ENCODE measurements at regions not wholly inside any gene's neighbourhood (a gene's known extent, or its start where the extent isn't known, plus 50 kb on each side); places are given as distances from the start of the nearest gene placed in this dataset.

DNA sequence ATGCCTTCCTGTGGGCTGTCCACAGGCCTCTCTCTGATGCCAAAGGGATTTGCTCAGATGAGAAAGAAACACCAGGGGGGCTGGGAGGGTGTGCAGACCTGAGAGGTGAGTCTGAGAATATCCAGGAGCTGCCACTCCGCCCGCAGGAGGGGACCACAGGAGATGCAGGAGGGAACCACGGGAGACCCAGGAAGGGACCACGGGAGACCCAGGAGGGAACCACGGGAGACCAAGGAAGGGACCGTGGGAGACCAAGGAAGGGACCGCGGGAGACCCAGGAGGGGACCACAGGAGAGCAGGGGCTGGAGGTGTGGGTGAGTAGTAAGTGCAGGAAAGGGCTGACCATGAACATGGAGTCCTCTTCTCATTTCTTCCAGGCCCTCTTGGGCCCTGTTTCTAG lies 74.6 kb upstream of the SFSWAP start (continued):
- TF ChIP-seq FOSL1 (IDR thresholded peaks at IDR 0.05; ENCODE audit: insufficient read depth, low read depth, low read length) = no peak

All from H1 (cell line).